ENCODE measurements at regions not wholly inside any gene's neighbourhood (a gene's known extent, or its start where the extent isn't known, plus 50 kb on each side); places are given as distances from the start of the nearest gene placed in this dataset.
"Not testable (repeated sequence)": the region's sequence is repeated elsewhere in the genome, so short reads cannot be mapped to it uniquely, and the experiment has no call there.

GRCh38 chr22:48632646-48633246, 1194.9 kb downstream of the BRD1 start:
- no peak for DNase-seq
- no peaks in the 10 kb centered on the region for H3K36me3 Mint-ChIP-seq (ENCODE audit: low read depth)
- no peaks in the 10 kb centered on the region for H3K27me3 Mint-ChIP-seq (ENCODE audit: low read depth)
- CTCF ChIA-PET: no interaction called here
- no peaks in the 10 kb centered on the region for H3K9me3 Mint-ChIP-seq
- intact Hi-C loops (cut with micrococcal nuclease): no loop called here
- H3K4me1 Mint-ChIP-seq (ENCODE audit: low read depth): peaks cover 14% of the 10 kb centered on the region
- H3K4me3 Mint-ChIP-seq: no peak overlapping the region
- H3K27ac Mint-ChIP-seq: no peak overlapping the region

- Mint-ChIP-seq H3K27ac (no peak overlapping the region), H3K4me1 (ENCODE audit: low read depth) (peaks cover 10% of the 10 kb centered on the region), H3K4me3 (no peak overlapping the region), H3K36me3 (ENCODE audit: low read depth) (no peaks in the 10 kb centered on the region), H3K9me3 (no peaks in the 10 kb centered on the region), H3K27me3 (ENCODE audit: low read depth) (peaks cover 2% of the 10 kb centered on the region)
- CTCF ChIA-PET: interaction anchor here (0.5 kb wide), 1 partner anchor 98 kb away, joined by 4 read pairs; no protein-coding TSS in a partner anchor
- DNase-seq: no peak
- intact Hi-C loops (cut with micrococcal nuclease): no loop called here
Observed at GRCh38 chr22:48631288-48631863, 1196.3 kb downstream of the BRD1 start.

- CTCF ChIA-PET: no interaction called here
- H3K4me1 Mint-ChIP-seq (ENCODE audit: low read depth): peaks cover 5% of the 10 kb centered on the region
- DNase-seq: no peak
- peaks cover 7% of the 10 kb centered on the region for H3K27me3 Mint-ChIP-seq (ENCODE audit: low read depth)
- no peak overlapping the region for H3K27ac Mint-ChIP-seq
- no peaks in the 10 kb centered on the region for H3K9me3 Mint-ChIP-seq
- intact Hi-C loops (cut with micrococcal nuclease): no loop called here
- H3K36me3 Mint-ChIP-seq (ENCODE audit: low read depth): no peaks in the 10 kb centered on the region
- no peak overlapping the region for H3K4me3 Mint-ChIP-seq
Observed at GRCh38 chr22:48630848-48631247, 1196.8 kb downstream of the BRD1 start.

- peaks cover under 1% of the 10 kb centered on the region for H3K4me1 Mint-ChIP-seq (ENCODE audit: low read depth)
- no peak for DNase-seq
- no peaks in the 10 kb centered on the region for H3K9me3 Mint-ChIP-seq
- no peak overlapping the region for H3K27ac Mint-ChIP-seq
- no peak overlapping the region for H3K4me3 Mint-ChIP-seq
- CTCF ChIA-PET: no interaction called here
- no peaks in the 10 kb centered on the region for H3K36me3 Mint-ChIP-seq (ENCODE audit: low read depth)
- H3K27me3 Mint-ChIP-seq (ENCODE audit: low read depth): peaks cover 7% of the 10 kb centered on the region
- intact Hi-C loops (cut with micrococcal nuclease): no loop called here
Observed at GRCh38 chr22:48630433-48630754, 1197.3 kb downstream of the BRD1 start.

- CTCF ChIA-PET: no interaction called here
- Mint-ChIP-seq H3K4me1 (ENCODE audit: low read depth) (no peaks in the 10 kb centered on the region), H3K27ac (no peak overlapping the region), H3K36me3 (ENCODE audit: low read depth) (no peaks in the 10 kb centered on the region), H3K27me3 (ENCODE audit: low read depth) (peaks cover 7% of the 10 kb centered on the region), H3K9me3 (no peaks in the 10 kb centered on the region), H3K4me3 (no peak overlapping the region)
- intact Hi-C loops (cut with micrococcal nuclease): no loop called here
- DNase-seq: no peak
Observed at GRCh38 chr22:48629631-48630432, 1197.8 kb downstream of the BRD1 start.

- Mint-ChIP-seq H3K9me3 (no peaks in the 10 kb centered on the region), H3K36me3 (ENCODE audit: low read depth) (no peaks in the 10 kb centered on the region), H3K4me1 (ENCODE audit: low read depth) (no peaks in the 10 kb centered on the region), H3K27ac (no peak overlapping the region), H3K27me3 (ENCODE audit: low read depth) (peaks cover 7% of the 10 kb centered on the region), H3K4me3 (no peak overlapping the region)
- intact Hi-C loops (cut with micrococcal nuclease): no loop called here
- DNase-seq: no peak
- CTCF ChIA-PET: no interaction called here
Observed at GRCh38 chr22:48628891-48629543, 1198.7 kb downstream of the BRD1 start.

GRCh38 chr22:48627966-48628365, 1199.7 kb downstream of the BRD1 start:
- intact Hi-C loops (cut with micrococcal nuclease): no loop called here
- DNase-seq: no peak
- CTCF ChIA-PET: no interaction called here
- Mint-ChIP-seq H3K9me3 (no peaks in the 10 kb centered on the region), H3K4me1 (ENCODE audit: low read depth) (no peaks in the 10 kb centered on the region), H3K4me3 (no peak overlapping the region), H3K36me3 (ENCODE audit: low read depth) (no peaks in the 10 kb centered on the region), H3K27ac (no peak overlapping the region), H3K27me3 (ENCODE audit: low read depth) (peaks cover 7% of the 10 kb centered on the region)

GRCh38 chr22:48627203-48627602, 1200.5 kb downstream of the BRD1 start:
- no peak overlapping the region for H3K27ac Mint-ChIP-seq

GRCh38 chr22:48624401-48624800, 1203.3 kb downstream of the BRD1 start:
- CTCF ChIA-PET: no interaction called here
- no peaks in the 10 kb centered on the region for H3K9me3 Mint-ChIP-seq
- H3K36me3 Mint-ChIP-seq (ENCODE audit: low read depth): no peaks in the 10 kb centered on the region
- intact Hi-C loops (cut with micrococcal nuclease): no loop called here
- no peak overlapping the region for H3K4me3 Mint-ChIP-seq
- no peak for DNase-seq
- no peak overlapping the region for H3K27ac Mint-ChIP-seq
- H3K27me3 Mint-ChIP-seq (ENCODE audit: low read depth): peaks cover 7% of the 10 kb centered on the region
- no peaks in the 10 kb centered on the region for H3K4me1 Mint-ChIP-seq (ENCODE audit: low read depth)

More at GRCh38 chr22:48627203-48627602, 1200.5 kb downstream of the BRD1 start:
- intact Hi-C loops (cut with micrococcal nuclease): no loop called here
- Mint-ChIP-seq H3K36me3 (ENCODE audit: low read depth) (no peaks in the 10 kb centered on the region), H3K4me1 (ENCODE audit: low read depth) (no peaks in the 10 kb centered on the region), H3K27me3 (ENCODE audit: low read depth) (peaks cover 7% of the 10 kb centered on the region), H3K4me3 (no peak overlapping the region), H3K9me3 (no peaks in the 10 kb centered on the region)
- DNase-seq: no peak
- CTCF ChIA-PET: no interaction called here

- Mint-ChIP-seq H3K4me1 (ENCODE audit: low read depth) (no peaks in the 10 kb centered on the region), H3K4me3 (no peak overlapping the region), H3K36me3 (ENCODE audit: low read depth) (no peaks in the 10 kb centered on the region), H3K27ac (no peak overlapping the region), H3K27me3 (ENCODE audit: low read depth) (peaks cover 7% of the 10 kb centered on the region), H3K9me3 (no peaks in the 10 kb centered on the region)
- intact Hi-C loops (cut with micrococcal nuclease): no loop called here
- no peak for DNase-seq
- CTCF ChIA-PET: no interaction called here
Observed at GRCh38 chr22:48622891-48623545, 1204.7 kb downstream of the BRD1 start.

GRCh38 chr22:48621085-48621484, 1206.6 kb downstream of the BRD1 start:
- Mint-ChIP-seq H3K4me3 (no peak overlapping the region), H3K4me1 (ENCODE audit: low read depth) (no peaks in the 10 kb centered on the region), H3K27ac (no peak overlapping the region), H3K9me3 (no peaks in the 10 kb centered on the region), H3K36me3 (ENCODE audit: low read depth) (no peaks in the 10 kb centered on the region), H3K27me3 (ENCODE audit: low read depth) (peaks cover 2% of the 10 kb centered on the region)
- DNase-seq: no peak
- CTCF ChIA-PET: no interaction called here
- intact Hi-C loops (cut with micrococcal nuclease): no loop called here

- H3K4me1 Mint-ChIP-seq (ENCODE audit: low read depth); H3K4me3 Mint-ChIP-seq; DNase-seq; CTCF ChIA-PET; intact Hi-C loops (cut with micrococcal nuclease); H3K27me3 Mint-ChIP-seq (ENCODE audit: low read depth); H3K36me3 Mint-ChIP-seq (ENCODE audit: low read depth); H3K9me3 Mint-ChIP-seq; H3K27ac Mint-ChIP-seq: not testable (repeated sequence)
Observed at GRCh38 chr22:48620460-48620859, 1207.2 kb downstream of the BRD1 start.

Measured in activated naive CD4-positive, alpha-beta T cell treated with anti-CD3 and anti-CD28 coated beads for 36 hours (primary cell).